ENCODE measurements at regions not wholly inside any gene's neighbourhood (a gene's known extent, or its start where the extent isn't known, plus 50 kb on each side); places are given as distances from the start of the nearest gene placed in this dataset.

- CTCF ChIA-PET (ENCODE audit: partially characterized antibody) = interaction anchor here (1.1 to 2.5 kb wide), 7 partner anchors 9 to 201 kb away, joined by 3 to 14 read pairs (median 4); no protein-coding TSS in a partner anchor
- no peak for DNase-seq (ENCODE audit: low read depth in 1 of 2, low spot score in 2 of 2)
- no peaks in the 10 kb centered on the region for H3K9me3 ChIP-seq (ENCODE audit: insufficient read depth in 2 of 2, low read depth in 1 of 2, low read length in 1 of 2)
Observed at GRCh38 chr6:25043892-25044291, 108.1 kb upstream of the RIPOR2 start.

More at GRCh38 chr6:25043892-25044291, 108.1 kb upstream of the RIPOR2 start:
- WGBS, 2 experiments (ENCODE audit: extremely low coverage in 1 of 2, insufficient coverage in 1 of 2, insufficient read length in 1 of 2, insufficient replicate concordance in 2 of 2, low coverage in 1 of 2, low lambda C conversion rate in 2 of 2, missing lambda C conversion rate in 1 of 2) = 84% methylated on average over 2 of the region's 2 CpGs; no CpG with 5 or more reads in 1 of the 2 experiments
- H2BK15ac ChIP-seq (ENCODE audit: low read length) = no peak overlapping the region
- H2BK20ac ChIP-seq (ENCODE audit: low read length) = no peak overlapping the region
- H3K23ac ChIP-seq (ENCODE audit: insufficient read length) = no peak overlapping the region
- no peak overlapping the region for H2BK120ac ChIP-seq (replicated peaks; ENCODE audit: low read depth, low read length)
- no peak overlapping the region for H2AK5ac ChIP-seq (ENCODE audit: low read depth, low read length)
- H3K79me2 ChIP-seq (ENCODE audit: control insufficient read depth in 1 of 2, insufficient read depth in 2 of 2, low read length in 2 of 2) = no peaks in the 10 kb centered on the region
- H2BK5ac ChIP-seq (ENCODE audit: low read depth, low read length) = no peak overlapping the region
- no peak overlapping the region for H3K56ac ChIP-seq (replicated peaks; ENCODE audit: insufficient read length, low read depth, low read length)
- H3K23me2 ChIP-seq (ENCODE audit: low read depth, low read length) = no peaks in the 10 kb centered on the region
- no peak overlapping the region for H3K27ac ChIP-seq (ENCODE audit: low read depth, low read length)
- no peak overlapping the region for H3K4me3 ChIP-seq (ENCODE audit: extremely low read depth in 1 of 4, insufficient read depth in 2 of 4, low read depth in 3 of 4, low read length in 4 of 4)
- H4K20me1 ChIP-seq (replicated peaks in 1 of 2; ENCODE audit: control insufficient read depth in 1 of 2, insufficient read depth in 2 of 2, low read length in 2 of 2) = no peaks in the 10 kb centered on the region
- no peak overlapping the region for H2AFZ ChIP-seq (ENCODE audit: low read length)
- no peak for FAIRE-seq
- H3K14ac ChIP-seq (ENCODE audit: insufficient read length) = no peak overlapping the region
- no peak overlapping the region for H3K9ac ChIP-seq (replicated peaks in 1 of 4; ENCODE audit: extremely low read depth in 1 of 4, low read depth in 3 of 4, low read length in 3 of 4)
- no peak overlapping the region for H4K5ac ChIP-seq (ENCODE audit: insufficient read length, low read depth, low read length)
- H3K4me2 ChIP-seq (ENCODE audit: insufficient read depth in 1 of 2, low read depth in 2 of 2, low read length in 2 of 2) = no peak overlapping the region
- no peak overlapping the region for H4K8ac ChIP-seq (ENCODE audit: extremely low read depth, insufficient read depth, low read length)
- no peak overlapping the region for H2BK12ac ChIP-seq (ENCODE audit: low read depth, low read length)
- no peak overlapping the region for H4K91ac ChIP-seq (replicated peaks; ENCODE audit: insufficient read length, low read length)
- no peaks in the 10 kb centered on the region for H3K79me1 ChIP-seq (ENCODE audit: low read depth, low read length)
- POLR2A ChIA-PET (ENCODE audit: partially characterized antibody) = no interaction called here
- H3K18ac ChIP-seq (ENCODE audit: extremely low read depth, low read length) = no peak overlapping the region
- H3K27me3 ChIP-seq (replicated peaks in 1 of 4; ENCODE audit: control insufficient read depth in 3 of 4, extremely low read depth in 1 of 4, insufficient read depth in 3 of 4, low read length in 3 of 4) = no peaks in the 10 kb centered on the region
- H3K4ac ChIP-seq (replicated peaks; ENCODE audit: insufficient read length, low read depth, low read length) = no peak overlapping the region
- H3K36me3 ChIP-seq (ENCODE audit: control insufficient read depth in 2 of 4, insufficient read depth in 4 of 4, low read length in 3 of 4) = no peaks in the 10 kb centered on the region
- TF ChIP-seq CREB1 (IDR thresholded peaks at IDR 0.05) = no peak
- no peak for TF ChIP-seq POLR2AphosphoS5 (IDR thresholded peaks at IDR 0.05; ENCODE audit: low read depth, low read length)
- no peak for TF ChIP-seq SRF (IDR thresholded peaks at IDR 0.05; ENCODE audit: low read depth, low read length)
- no peak for TF ChIP-seq PHF8 (conservative IDR thresholded peaks at IDR 0.05; ENCODE audit: low read depth, low read length)
- TF ChIP-seq CHD1 (IDR thresholded peaks at IDR 0.05; ENCODE audit: low read depth, low read length) = no peak
- TF ChIP-seq SAP30 (IDR thresholded peaks at IDR 0.05; ENCODE audit: insufficient read depth, insufficient replicate concordance, low read length) = no peak
- no peak for TF ChIP-seq SIRT6 (IDR thresholded peaks at IDR 0.05; ENCODE audit: low read length)
- no peak for TF ChIP-seq YY1 (IDR thresholded peaks at IDR 0.05; ENCODE audit: low read depth, low read length)
- H3K4me1 ChIP-seq (replicated peaks in 1 of 4; ENCODE audit: control insufficient read depth in 3 of 4, insufficient read depth in 4 of 4, low read length in 3 of 4) = no peaks in the 10 kb centered on the region

All from H1 (cell line).